ENCODE measurements at regions not wholly inside any gene's neighbourhood (a gene's known extent, or its start where the extent isn't known, plus 50 kb on each side); places are given as distances from the start of the nearest gene placed in this dataset.

DNA sequence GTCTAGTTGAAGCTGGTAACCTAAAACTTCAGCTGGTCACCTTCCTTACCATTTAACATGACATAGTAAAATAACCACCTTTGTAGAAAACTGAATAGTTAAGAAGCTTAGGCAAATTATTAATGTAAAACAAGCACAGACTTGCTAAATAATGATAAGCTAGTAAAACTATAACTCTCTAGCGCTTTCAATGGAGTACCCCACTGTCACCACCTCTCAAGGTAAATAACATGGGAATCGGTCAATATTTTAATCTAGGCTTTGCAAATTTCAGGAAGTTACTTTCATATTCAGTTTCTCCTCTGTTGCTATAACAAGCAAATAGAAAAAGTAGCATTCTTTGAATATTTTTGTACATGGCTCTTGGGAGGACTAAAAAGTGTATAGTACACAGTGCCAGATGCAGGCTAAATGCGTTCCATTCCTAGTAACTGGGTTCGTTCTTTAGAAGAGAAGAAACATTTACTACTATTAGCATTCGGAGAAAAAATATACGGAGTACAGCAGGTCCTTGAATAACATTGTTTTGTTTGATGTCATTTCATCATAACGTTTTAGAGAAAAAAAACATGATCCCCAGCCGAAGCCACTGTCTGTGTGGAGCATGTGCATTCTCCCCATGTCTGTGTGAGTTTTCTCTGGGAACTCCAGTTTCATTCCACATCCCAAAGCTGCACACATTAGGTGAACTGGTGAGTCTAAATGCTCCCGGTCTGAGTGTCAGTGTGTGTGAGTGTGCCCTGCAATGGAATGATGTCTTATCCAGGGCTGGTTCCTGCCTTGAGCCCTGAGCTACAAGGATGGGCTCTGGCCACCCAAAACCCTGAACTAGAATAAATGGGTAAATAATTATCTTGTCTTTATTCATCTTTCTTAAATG is 52.5 kb downstream of the EPRS1 start:
- DNase-seq (ENCODE audit: low read depth), result no peak

DNA sequence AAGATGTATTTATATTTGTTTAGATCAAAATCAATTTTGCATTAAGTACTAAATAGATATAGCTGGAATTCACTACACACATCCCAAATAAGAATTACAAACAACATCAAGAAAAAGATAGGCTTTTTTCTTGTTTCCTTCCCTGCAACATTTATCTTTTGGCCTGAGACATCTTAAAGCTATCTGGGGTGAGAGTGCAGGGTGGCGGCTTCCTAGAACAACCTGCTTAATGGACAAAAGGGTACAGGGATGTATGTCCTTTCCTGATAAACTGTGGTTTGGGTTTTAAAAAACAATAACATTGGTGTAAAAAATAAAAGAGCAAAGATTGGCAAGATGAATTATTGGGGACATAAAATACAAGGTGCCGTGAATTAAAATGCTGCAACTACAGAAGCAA is 54.4 kb downstream of the EPRS1 start:
- DNase-seq (ENCODE audit: low read depth), result no peak

DNA sequence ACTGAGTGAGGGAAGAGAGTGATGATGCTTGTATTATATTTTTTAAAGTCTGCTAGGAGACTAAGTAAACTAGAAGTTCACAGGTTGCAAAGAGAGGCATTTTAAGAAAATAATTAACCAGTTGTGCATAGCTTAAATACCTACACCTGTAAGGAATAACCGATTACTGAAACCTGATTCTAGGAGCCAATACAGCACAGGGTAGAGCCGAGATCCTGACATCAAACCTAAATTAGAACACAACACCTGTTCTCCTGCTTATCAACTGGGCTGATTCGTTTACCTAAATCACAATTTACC is 54.8 kb downstream of the EPRS1 start:
- DNase-seq (ENCODE audit: low read depth), result no peak

DNA sequence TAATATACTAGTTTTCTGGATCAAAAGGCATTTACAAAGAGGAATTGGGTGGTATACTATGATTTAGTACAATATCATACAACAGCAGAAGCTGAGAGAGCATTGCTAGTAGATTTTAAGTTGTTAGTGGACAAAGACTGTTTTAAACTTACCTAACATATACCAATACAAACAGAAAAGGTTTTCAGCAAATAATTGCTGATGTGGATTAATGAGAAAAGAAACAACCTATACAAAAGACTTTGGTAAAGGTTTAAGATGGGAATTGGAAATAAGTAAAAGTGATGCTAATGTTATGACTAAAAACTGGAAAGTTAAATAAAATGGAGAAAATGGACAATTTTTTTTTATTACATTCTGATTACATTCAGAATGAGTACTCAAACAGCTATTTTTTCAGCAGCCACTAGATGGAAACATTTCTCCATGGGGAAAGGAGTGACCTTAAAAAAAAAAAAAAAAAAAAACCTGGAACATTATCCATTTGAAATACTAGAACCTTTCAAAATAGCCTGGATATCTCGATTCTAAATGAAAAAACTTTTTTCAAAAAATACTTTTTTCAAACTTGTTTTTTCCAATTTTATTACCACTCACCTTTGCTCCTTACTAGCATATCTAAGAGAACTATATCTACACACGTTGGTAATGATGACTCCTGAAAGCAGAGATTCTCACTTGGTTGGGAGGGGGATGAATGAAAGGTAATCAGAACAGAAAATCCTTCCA is 55.4 kb downstream of the EPRS1 start:
- DNase-seq (ENCODE audit: low read depth), result peak; percentile 36

DNA sequence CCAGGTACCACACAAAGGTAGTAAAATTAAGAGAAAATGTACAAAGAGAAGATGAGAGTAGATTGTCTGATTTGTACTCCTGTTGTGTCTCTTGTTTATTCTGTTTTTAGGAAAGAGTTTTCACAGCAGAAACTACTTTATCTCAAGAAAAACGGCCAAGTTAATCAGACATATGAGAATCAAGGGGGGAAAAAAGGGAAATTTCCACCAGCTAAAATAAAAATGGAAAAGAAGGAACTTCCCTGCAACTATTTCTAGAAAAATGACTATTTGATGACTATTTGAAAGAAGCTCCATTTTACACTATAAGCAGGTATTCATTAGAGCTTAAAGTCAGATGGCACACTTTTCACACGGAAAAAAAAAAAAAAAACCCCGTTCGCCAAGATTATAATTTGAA is 56.5 kb downstream of the EPRS1 start:
- no peak for DNase-seq (ENCODE audit: low read depth)

DNA sequence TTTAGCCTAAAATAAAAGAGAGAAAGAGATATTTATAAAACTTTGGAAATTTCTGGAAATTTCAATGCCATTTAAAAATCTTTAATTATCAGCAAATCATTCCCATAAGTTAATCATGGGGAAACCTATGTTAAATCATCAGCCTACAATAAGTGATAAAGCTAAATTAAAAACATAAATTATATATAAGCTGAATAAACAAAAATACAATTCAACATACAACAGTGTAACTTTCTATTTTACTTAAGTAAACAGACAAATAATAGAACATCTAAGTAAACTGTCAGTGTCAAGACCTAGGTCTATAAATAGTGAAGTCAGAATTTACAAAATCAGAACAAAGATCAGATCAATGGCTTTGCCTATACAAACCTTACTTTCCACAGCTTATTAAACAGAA is 57.5 kb downstream of the EPRS1 start:
- DNase-seq (ENCODE audit: low read depth), result no peak

DNA sequence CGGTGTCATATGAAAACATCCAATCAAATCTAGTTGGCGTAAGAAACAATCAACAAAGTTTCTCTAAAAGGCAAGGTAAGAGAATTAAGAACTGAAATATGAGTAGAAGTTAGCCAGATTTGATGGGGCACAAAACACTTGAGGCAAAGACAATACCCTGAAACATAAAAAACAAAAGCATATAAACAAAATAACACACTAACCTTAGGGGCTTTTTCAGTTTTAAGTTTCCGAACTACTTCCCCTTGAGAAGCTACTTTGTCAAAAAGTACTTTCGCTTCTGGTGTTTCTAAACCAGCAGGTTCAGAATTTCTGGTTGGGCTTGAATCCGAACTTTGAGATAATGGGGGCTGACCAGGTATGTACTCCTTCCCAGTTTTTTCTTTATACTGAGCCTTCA is 57.9 kb downstream of the EPRS1 start:
- no peak for DNase-seq (ENCODE audit: low read depth)

DNA sequence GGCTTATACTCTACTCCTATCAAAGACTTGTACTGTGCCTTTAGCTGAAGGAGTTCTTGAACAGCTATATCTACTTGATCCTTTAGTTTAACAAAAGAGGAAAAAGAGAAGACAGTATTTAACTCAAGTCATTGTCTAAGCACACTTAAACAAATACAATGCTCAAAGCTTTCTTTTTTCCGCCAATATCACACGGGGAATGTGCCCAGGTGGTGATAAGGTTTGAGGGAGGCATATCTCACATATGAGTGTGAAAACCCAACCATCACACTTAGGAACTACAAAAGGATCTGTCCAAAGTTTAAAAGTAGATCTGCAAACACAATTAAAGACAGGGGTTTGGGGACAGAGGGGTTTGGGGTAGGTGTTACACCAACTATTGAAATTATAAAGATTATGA is 59.0 kb upstream of the SLC30A10 start:
- no peak for DNase-seq (ENCODE audit: low read depth)

DNA sequence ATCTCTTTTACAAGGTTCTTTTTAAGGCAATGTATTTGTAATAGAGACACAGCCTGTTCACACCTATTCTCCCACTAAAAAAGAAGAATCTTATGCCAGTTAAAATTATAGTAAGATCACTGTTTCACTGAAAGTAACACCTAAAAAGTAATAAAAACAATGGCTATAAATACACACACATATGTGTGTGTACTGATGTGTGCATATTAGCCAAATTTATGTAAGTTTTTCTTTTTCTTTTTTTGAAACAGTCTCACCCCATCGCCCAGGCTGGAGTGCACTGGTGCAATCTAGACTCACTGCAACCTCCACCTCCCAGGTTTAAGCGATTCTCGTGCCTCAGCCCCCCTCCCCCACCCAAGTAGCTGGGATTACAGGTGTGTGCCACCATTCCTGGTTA is 56.8 kb upstream of the SLC30A10 start:
- no peak for DNase-seq (ENCODE audit: low read depth)
